ENCODE measurements at regions not wholly inside any gene's neighbourhood (a gene's known extent, or its start where the extent isn't known, plus 50 kb on each side); places are given as distances from the start of the nearest gene placed in this dataset.
"Not testable (repeated sequence)": the region's sequence is repeated elsewhere in the genome, so short reads cannot be mapped to it uniquely, and the experiment has no call there.

GRCh38 chr7:136489808-136490207 lies 378.6 kb upstream of the CHRM2 start:
- Histone ChIP-seq H3K4me1 (ENCODE audit: insufficient read depth, low read length) (no peaks in the 10 kb centered on the region), H3K36me3 (ENCODE audit: insufficient read depth, low read depth, low read length) (no peaks in the 10 kb centered on the region), H3K9me3 (ENCODE audit: insufficient read depth, low read depth, low read length) (no peaks in the 10 kb centered on the region), H3K27me3 (ENCODE audit: insufficient read depth, low read length) (no peaks in the 10 kb centered on the region), H3K27ac (ENCODE audit: low read length) (no peak overlapping the region), H3K9ac (ENCODE audit: low read depth, low read length) (no peak overlapping the region), H3K4me3 (ENCODE audit: low read length) (no peak overlapping the region)

DNA sequence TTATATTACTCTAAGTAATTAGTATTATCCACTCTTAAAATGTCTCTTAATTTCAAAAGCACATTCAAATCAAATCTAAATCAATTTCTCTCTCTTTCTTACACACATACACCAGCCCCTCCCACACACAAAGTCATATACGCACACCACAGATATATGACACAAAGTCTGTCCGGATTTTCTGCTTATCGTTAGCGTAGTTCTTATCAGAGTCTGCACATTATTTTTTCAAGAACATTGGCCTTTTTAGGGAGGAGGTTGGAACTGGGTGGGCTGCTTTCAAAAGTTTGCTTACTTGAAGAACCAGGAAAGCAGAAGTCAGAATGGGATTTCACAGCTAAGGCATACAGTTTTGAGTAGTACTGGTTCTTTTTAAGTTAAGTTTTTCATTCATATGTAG lies 387.6 kb upstream of the CHRM2 start:
- Histone ChIP-seq H3K9me3 (ENCODE audit: insufficient read depth, low read depth, low read length) (no peaks in the 10 kb centered on the region; the same call in 1 of the 2 replicates), H3K27ac (ENCODE audit: low read length) (no peak overlapping the region), H3K4me1 (ENCODE audit: insufficient read depth, low read length) (0 out of 2 replicates have a peak, but pooled peaks cover 3% of the 10 kb centered on the region), H3K4me3 (ENCODE audit: low read length) (no peak overlapping the region), H3K36me3 (ENCODE audit: insufficient read depth, low read depth, low read length) (no peaks in the 10 kb centered on the region), H3K27me3 (ENCODE audit: insufficient read depth, low read length) (no peaks in the 10 kb centered on the region), H3K9ac (ENCODE audit: low read depth, low read length) (no peak overlapping the region)

- Histone ChIP-seq H3K27ac (ENCODE audit: low read length) (no peak overlapping the region), H3K9ac (ENCODE audit: low read depth, low read length) (no peak overlapping the region), H3K4me3 (ENCODE audit: low read length) (no peak overlapping the region), H3K4me1 (ENCODE audit: insufficient read depth, low read length) (0 out of 2 replicates have a peak, but pooled peaks cover 3% of the 10 kb centered on the region), H3K27me3 (ENCODE audit: insufficient read depth, low read length) (no peaks in the 10 kb centered on the region), H3K36me3 (ENCODE audit: insufficient read depth, low read depth, low read length) (no peaks in the 10 kb centered on the region), H3K9me3 (ENCODE audit: insufficient read depth, low read depth, low read length) (no peaks in the 10 kb centered on the region; the same call in 1 of the 2 replicates)
Observed at GRCh38 chr7:136479922-136480321, 388.5 kb upstream of the CHRM2 start.

DNA sequence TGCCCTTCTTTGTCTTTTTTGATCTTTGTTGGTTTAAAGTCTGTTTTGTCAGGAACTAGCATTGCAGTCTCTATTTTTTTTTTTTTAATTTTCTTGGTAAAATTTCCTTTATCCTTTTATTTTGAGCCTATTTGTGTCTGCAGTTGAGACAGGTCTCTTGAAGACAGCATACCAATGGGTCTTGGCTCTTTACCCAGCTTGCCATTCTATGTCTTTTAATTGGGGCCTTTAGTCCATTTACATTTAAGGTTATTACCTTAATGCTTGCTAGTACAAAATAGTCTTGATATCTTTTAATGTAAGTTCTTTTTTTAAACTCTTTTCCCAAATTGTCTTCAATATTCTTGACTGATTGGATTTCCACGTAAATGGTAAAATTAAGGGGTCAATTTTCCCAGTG lies 398.3 kb upstream of the CHRM2 start:
- H3K4me1 ChIP-seq (ENCODE audit: insufficient read depth, low read length) = no peaks in the 10 kb centered on the region
- H3K36me3 ChIP-seq (ENCODE audit: insufficient read depth, low read depth, low read length) = no peaks in the 10 kb centered on the region
- H3K27me3 ChIP-seq (ENCODE audit: insufficient read depth, low read length) = no peaks in the 10 kb centered on the region
- H3K9ac ChIP-seq (ENCODE audit: low read depth, low read length) = no peak overlapping the region
- H3K27ac ChIP-seq (ENCODE audit: low read length) = no peak overlapping the region
- H3K4me3 ChIP-seq (ENCODE audit: low read length) = no peak overlapping the region
- H3K9me3 ChIP-seq (ENCODE audit: insufficient read depth, low read depth, low read length) = peaks cover 20% of the 10 kb centered on the region

GRCh38 chr7:136452949-136453348 lies 415.5 kb upstream of the CHRM2 start:
- Histone ChIP-seq H3K4me3 (ENCODE audit: low read length) (no peak overlapping the region), H3K9me3 (ENCODE audit: insufficient read depth, low read depth, low read length) (no peaks in the 10 kb centered on the region), H3K36me3 (ENCODE audit: insufficient read depth, low read depth, low read length) (no peaks in the 10 kb centered on the region), H3K27ac (ENCODE audit: low read length) (no peak overlapping the region), H3K4me1 (ENCODE audit: insufficient read depth, low read length) (no peaks in the 10 kb centered on the region; the same call in 1 of the 2 replicates), H3K9ac (ENCODE audit: low read depth, low read length) (no peak overlapping the region), H3K27me3 (ENCODE audit: insufficient read depth, low read length) (no peaks in the 10 kb centered on the region)

- H3K27ac ChIP-seq (ENCODE audit: low read length) = no peak overlapping the region
- H3K27me3 ChIP-seq (ENCODE audit: insufficient read depth, low read length) = no peaks in the 10 kb centered on the region
- no peaks in the 10 kb centered on the region for H3K4me1 ChIP-seq (ENCODE audit: insufficient read depth, low read length)
- no peaks in the 10 kb centered on the region for H3K36me3 ChIP-seq (ENCODE audit: insufficient read depth, low read depth, low read length)
- H3K4me3 ChIP-seq (ENCODE audit: low read length) = no peak overlapping the region
- no peak overlapping the region for H3K9ac ChIP-seq (ENCODE audit: low read depth, low read length)
- no peaks in the 10 kb centered on the region for H3K9me3 ChIP-seq (ENCODE audit: insufficient read depth, low read depth, low read length)
Observed at GRCh38 chr7:136446751-136447150, 421.7 kb upstream of the CHRM2 start.

- Histone ChIP-seq H3K9ac (ENCODE audit: low read depth, low read length) (no peak overlapping the region), H3K4me1 (ENCODE audit: insufficient read depth, low read length) (no peaks in the 10 kb centered on the region), H3K36me3 (ENCODE audit: insufficient read depth, low read depth, low read length) (no peaks in the 10 kb centered on the region), H3K27me3 (ENCODE audit: insufficient read depth, low read length) (no peaks in the 10 kb centered on the region), H3K27ac (ENCODE audit: low read length) (no peak overlapping the region), H3K9me3 (ENCODE audit: insufficient read depth, low read depth, low read length) (no peaks in the 10 kb centered on the region), H3K4me3 (ENCODE audit: low read length) (no peak overlapping the region)
Observed at GRCh38 chr7:136441835-136442234, 426.6 kb upstream of the CHRM2 start.

DNA sequence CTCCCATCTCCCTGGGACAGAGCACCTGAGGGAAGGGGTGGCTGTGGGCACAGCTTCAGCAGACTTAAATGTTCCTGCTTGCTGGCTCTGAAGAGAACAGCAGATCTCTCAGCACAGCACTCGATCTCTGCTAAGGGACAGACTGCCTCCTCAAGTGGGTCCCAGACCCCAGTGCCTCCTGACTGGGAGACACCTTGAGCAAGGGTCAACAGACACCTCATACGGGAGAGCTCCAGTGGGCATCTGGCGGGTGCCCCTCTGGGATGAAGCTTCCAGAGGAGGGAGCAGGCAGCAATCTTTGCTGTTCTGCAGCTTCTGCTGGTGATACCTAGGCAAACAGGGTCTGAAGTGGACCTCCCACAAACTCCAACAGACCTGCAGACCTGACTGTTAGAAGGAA lies 436.7 kb upstream of the CHRM2 start:
- H3K27me3 ChIP-seq (ENCODE audit: insufficient read depth, low read length); H3K4me1 ChIP-seq (ENCODE audit: insufficient read depth, low read length); H3K36me3 ChIP-seq (ENCODE audit: insufficient read depth, low read depth, low read length); H3K4me3 ChIP-seq (ENCODE audit: low read length); H3K9ac ChIP-seq (ENCODE audit: low read depth, low read length); H3K27ac ChIP-seq (ENCODE audit: low read length); H3K9me3 ChIP-seq (ENCODE audit: insufficient read depth, low read depth, low read length): not testable (repeated sequence)

DNA sequence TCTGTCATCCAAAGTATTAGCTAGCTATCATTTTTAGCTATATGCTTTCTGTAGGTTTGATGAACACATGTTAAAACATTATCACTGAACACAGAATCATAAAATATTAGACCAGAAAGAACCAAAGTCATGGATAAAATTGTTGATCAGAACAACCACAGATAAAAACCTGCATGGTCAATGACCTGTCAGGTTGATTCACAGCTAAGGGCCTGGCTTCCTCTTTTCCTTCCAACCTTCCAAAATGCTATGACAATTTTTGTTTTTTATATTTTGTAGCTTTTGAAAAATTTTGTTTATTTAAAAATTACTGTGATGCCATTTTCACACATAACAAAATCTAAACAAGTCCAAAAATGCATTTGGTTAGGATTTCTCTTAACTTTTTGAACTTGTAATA lies 444.4 kb upstream of the CHRM2 start:
- no peak overlapping the region for H3K9ac ChIP-seq (ENCODE audit: low read depth, low read length)
- no peak overlapping the region for H3K27ac ChIP-seq (ENCODE audit: low read length)
- no peaks in the 10 kb centered on the region for H3K27me3 ChIP-seq (ENCODE audit: insufficient read depth, low read length)
- no peaks in the 10 kb centered on the region for H3K4me1 ChIP-seq (ENCODE audit: insufficient read depth, low read length)
- H3K9me3 ChIP-seq (ENCODE audit: insufficient read depth, low read depth, low read length) = no peaks in the 10 kb centered on the region
- H3K36me3 ChIP-seq (ENCODE audit: insufficient read depth, low read depth, low read length) = no peaks in the 10 kb centered on the region
- no peak overlapping the region for H3K4me3 ChIP-seq (ENCODE audit: low read length)

GRCh38 chr7:136419740-136420139 lies 442.6 kb upstream of the MTPN start:
- H3K27me3 ChIP-seq (ENCODE audit: insufficient read depth, low read length); H3K36me3 ChIP-seq (ENCODE audit: insufficient read depth, low read depth, low read length); H3K27ac ChIP-seq (ENCODE audit: low read length); H3K9ac ChIP-seq (ENCODE audit: low read depth, low read length); H3K4me1 ChIP-seq (ENCODE audit: insufficient read depth, low read length); H3K9me3 ChIP-seq (ENCODE audit: insufficient read depth, low read depth, low read length); H3K4me3 ChIP-seq (ENCODE audit: low read length): not testable (repeated sequence)

GRCh38 chr7:136412952-136413351 lies 435.8 kb upstream of the MTPN start:
- Histone ChIP-seq H3K4me3 (ENCODE audit: low read length) (no peak overlapping the region), H3K27me3 (ENCODE audit: insufficient read depth, low read length) (no peaks in the 10 kb centered on the region), H3K36me3 (ENCODE audit: insufficient read depth, low read depth, low read length) (no peaks in the 10 kb centered on the region), H3K9ac (ENCODE audit: low read depth, low read length) (no peak overlapping the region), H3K4me1 (ENCODE audit: insufficient read depth, low read length) (no peaks in the 10 kb centered on the region), H3K9me3 (ENCODE audit: insufficient read depth, low read depth, low read length) (no peaks in the 10 kb centered on the region), H3K27ac (ENCODE audit: low read length) (no peak overlapping the region)

DNA sequence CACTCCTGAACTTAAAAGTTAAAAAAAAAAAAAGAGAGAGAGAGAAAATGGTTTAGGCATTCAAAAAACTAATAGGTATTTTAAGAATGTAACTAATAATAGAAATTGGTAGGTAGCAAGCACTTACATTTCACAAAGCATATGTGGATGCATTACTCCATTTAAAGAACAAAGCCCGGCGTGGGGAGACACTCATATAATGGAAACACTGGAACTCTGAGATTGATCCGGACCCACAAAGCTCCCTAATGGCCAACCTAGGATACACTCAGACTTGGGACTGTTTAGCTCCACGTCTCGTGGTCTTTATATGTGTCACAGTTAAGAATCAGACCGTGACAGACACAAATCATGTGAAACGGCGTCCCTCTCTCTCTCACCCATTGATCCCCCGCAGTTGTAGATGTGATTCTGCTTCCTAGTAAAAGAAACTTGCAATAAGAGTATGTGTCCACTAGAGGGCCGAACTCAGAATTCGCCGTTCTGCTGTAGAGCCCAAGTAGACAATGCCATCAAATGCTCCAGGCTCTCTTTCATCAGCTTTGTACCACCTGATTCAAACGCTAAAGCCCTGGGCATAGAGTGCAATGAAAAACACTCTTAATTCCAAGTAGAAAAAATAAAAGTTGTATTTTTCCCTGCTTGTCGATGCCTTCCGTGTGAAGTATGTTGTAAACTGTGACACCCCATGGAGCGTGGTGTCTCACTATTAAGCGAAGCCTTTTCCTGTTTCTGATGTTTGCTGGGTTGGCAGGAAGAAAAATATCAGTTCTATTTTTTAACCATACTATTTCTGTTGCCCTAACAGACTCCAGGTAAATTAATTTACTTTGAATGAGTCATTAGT lies 429.0 kb upstream of the MTPN start:
- Histone ChIP-seq H3K27me3 (ENCODE audit: insufficient read depth, low read length) (peaks cover 13% of the 10 kb centered on the region; the same call in 1 of the 2 replicates), H3K4me1 (ENCODE audit: insufficient read depth, low read length) (no peaks in the 10 kb centered on the region; the same call in 1 of the 2 replicates), H3K36me3 (ENCODE audit: insufficient read depth, low read depth, low read length) (no peaks in the 10 kb centered on the region), H3K27ac (ENCODE audit: low read length) (no peak overlapping the region), H3K4me3 (ENCODE audit: low read length) (peak overlapping the region; percentile 52; the same call in 1 of the 2 replicates), H3K9me3 (ENCODE audit: insufficient read depth, low read depth, low read length) (no peaks in the 10 kb centered on the region), H3K9ac (ENCODE audit: low read depth, low read length) (peak overlapping the region; percentile 26; the same call in 1 of the 2 replicates)

Data from iPS-20b (cell line).